Anterior cingulate cortex (tissue), 58 donors: ENCODE measurements at regions not wholly inside any gene's neighbourhood (a gene's known extent, or its start where the extent isn't known, plus 50 kb on each side); places are given as distances from the start of the nearest gene placed in this dataset.

Experiments used
- DNase-seq, 58 donors: peaks; one replicate each; lab custom pipeline; 2025; lab: John Stamatoyannopoulos, UW

DNA sequence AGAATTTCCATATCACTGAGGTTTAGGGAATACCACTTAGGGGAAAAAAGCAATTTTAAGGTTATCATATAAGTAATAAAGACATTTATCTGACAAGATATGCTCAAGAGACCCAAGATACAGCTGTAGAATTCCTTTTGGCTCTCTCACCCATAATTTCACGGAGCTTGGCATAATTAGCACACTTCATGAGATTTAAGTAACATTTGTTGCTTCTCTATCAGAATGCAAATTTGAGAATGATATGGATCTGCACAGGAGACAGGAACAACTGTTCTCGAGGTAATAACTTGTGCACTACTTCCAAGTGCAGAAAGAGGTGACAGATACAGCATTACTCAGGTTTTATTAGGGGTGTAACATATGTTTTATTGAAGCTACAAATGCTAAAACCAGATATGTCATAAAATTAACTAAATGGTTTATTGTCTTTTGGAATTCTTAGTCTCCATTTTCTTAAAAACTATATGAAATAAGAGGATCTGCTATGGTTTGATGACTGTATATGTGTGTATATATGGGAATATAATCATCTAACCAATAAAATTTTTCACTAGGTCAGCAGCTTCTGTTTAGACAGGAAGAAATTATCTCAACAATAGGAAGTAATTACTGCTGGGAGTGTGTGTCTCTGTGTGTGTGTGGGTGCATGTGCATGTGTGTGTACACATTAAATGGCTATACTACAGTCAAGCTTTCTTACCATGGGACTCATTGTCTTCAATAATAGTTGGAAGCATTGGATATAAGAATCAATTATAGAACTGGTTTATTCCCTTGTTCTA, 401.3 kb downstream of the PCDH17 start:
- no peak for DNase-seq

DNA sequence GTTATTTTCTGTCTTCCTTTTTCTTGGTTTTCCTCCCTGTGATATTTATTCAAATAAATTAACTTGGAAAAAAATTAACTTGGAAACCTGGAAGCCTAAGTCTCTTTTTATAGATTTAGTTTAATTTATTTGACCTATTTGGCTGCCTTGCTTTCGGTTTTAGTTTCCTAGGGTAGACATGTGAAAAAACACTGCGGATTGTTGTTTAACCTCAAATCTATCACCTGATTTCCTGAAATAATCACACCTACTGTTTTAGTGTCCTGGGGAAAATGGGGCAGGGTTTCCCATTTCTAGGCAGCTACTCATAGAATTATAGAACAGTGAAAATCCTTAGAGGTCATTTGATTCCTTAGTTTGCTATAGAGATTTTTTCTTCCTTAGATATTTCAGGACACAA, 412.4 kb downstream of the PCDH17 start:
- DNase-seq = no peak

GRCh38 chr13:58048670-58049069, 417.1 kb downstream of the PCDH17 start:
- DNase-seq = no peak

DNA sequence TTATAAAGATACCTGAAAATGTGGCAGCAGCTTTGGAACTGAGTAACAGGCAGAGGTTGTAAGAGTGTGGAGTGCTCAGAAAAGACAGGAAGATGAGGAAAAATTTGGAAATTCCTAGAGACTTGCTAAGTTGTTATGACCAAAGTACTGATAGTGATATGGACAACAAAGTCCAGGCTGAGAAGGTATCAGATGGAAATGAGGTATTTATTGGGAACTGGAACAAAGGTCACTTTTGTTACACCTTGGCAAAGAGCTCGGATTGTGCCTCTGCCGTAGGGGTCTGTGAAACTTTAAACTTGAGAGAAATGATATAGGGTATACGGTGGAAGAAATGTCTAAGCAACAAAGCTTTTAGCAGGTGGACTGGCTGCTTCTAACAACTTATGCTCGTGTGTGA, 419.9 kb downstream of the PCDH17 start:
- no peak for DNase-seq

GRCh38 chr13:58051807-58052375, 420.3 kb downstream of the PCDH17 start:
- no peak for DNase-seq

DNA sequence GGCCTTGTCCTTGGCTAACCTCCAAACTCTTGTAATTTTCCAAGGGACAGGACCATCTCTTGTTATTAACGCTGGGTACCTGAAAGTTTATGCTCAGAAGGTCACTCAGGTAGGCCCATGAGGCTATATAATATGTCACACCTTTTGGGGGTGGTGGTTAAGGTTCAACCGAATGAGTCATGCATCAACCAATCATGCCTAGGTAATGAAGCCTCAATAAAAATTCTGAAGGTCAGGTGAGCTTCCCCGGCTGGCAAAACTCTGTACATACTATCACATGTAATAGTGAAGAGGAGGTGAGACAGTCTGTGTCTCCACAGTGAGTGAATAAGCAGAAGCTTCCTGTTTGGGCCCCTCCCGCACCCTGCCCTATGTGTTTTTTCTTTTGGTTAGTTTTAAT, 424.9 kb downstream of the PCDH17 start:
- no peak for DNase-seq

DNA sequence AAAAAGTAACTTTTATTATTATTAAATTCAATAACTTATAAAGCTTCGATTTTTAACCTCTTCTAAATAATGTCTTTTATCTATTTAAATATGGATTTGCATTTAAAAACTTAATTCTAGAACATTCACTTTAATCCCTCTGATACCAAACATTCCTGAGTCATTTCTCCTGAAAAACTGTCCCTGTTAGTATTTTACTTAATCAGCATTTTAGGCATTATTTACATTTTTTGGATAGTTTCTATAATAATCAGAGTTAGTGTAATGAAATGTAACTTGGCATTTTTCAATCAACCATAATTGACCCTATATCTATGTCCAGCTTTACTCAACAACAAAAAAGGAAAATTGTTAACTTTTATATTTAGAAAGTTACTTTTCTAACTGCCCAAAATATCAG, 428.1 kb downstream of the PCDH17 start:
- DNase-seq = no peak

- DNase-seq = no peak
Observed at GRCh38 chr13:58080806-58081205, 449.3 kb downstream of the PCDH17 start.

- no peak for DNase-seq
Observed at GRCh38 chr13:58081301-58081820, 449.8 kb downstream of the PCDH17 start.

DNA sequence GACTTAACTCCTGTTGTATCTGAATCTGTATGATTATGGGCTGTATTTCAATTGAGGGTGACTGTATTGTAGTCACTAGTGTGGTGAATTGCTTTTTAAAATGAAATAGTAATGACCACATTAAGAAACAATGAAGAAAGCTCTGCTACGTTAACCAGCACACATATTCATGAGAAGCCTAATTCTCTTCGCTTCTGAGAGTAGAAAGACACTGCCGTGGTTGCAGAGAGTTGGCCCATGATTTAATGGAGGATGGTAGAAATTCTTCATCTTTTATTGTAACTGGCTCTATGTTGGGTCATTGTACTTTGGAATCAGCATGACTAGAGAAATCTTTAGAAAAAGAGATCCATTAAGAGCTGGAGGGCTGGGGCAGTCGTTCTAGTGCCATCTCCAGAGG, 451.5 kb downstream of the PCDH17 start:
- no peak for DNase-seq

- DNase-seq = no peak
Observed at GRCh38 chr13:58085274-58085673, 453.7 kb downstream of the PCDH17 start.

DNA sequence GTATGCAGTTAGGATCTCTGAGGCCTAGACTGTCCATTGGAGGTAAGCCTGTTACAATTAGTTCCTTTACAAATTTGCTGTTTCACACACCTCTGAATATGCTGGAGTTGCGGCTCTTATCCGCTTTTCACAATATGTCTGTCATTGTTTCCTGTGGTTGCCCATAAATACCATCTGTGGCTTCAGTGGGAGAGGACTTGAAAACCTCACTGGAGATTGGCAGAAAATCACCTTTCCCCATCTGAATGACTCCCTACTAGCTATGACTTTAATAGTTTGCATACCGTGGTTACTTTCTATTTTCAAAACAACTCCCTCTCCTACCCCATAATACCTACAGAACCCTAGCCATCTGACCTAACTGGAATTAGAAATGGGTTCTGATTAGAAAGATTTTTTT, 454.3 kb downstream of the PCDH17 start:
- no peak for DNase-seq

DNA sequence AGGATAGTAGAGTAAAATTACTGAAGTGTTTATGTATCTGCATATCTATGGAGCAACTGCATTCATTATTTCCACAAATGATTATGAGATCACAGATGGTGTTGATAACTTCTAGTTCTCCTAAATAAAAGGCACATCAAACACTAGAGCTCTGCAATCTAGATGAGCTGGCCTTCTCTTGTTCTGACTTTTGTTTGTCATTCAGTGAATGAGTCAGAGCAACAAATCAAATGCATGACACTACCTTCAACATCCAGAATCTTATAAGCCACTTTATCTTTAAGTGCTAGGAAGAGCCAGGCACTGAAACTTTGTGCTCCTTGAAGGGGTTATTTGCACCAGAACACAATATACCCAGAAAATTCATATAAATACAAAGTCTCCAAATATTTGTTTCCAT, 456.0 kb downstream of the PCDH17 start:
- DNase-seq = no peak

DNA sequence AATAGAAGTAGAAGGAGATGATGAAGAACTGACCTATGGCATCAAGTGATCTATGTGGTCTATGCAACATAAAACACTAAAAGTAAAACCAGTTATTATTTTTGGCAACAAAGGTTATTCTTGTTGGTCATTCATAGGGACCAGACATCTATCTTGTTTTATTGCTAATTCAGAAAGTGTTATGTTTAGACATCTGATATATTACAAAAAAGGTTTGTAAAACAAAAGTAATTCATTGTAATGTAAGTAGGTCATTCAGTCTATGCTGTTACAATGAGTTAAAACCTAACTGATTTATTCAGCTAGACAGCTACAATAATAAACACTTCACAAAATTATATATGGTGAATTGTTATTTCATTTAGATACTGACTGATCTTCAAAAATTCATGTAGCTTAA, 461.9 kb downstream of the PCDH17 start:
- no peak for DNase-seq

DNA sequence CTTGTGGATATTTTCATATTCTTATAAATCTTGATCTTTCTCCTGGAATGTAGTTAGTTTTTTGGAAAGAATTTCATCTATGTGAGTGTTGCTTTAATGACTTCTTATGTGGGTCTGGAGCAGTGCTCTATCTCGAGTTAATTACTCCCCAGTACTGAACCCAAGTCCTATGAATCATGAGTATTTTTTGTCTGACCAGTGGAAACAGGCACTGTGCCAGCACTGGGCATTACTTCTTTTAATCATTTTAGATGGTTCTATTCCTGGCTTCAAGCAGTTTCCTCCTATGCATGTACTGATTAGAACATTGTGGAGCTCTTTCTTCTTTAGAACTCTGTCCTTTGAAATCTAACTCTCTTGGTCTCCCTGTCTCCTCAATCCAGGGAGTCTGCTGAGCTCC, 466.3 kb downstream of the PCDH17 start:
- no peak for DNase-seq

GRCh38 chr13:58119351-58119750, 487.8 kb downstream of the PCDH17 start:
- no peak for DNase-seq

DNA sequence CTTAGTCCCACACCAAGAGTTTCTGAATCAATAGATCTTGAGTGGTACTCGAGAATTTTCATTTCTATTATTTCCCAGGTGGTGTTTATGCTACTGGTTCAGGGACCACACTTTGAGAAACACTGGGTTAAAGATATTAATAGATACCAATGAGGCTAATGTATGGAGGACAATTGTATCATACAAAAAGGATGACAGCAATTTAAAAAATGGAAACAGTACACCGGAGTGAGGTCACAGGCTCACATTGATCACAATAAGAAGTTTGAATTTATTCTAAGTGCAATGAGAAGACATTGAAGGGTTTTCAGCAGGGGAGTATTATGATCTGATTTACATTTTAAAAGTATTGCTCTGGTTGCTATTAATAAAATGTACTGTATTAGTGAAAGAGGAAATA, 488.3 kb downstream of the PCDH17 start:
- DNase-seq = no peak

- no peak for DNase-seq
Observed at GRCh38 chr13:58126496-58126895, 495.0 kb downstream of the PCDH17 start.

- no peak for DNase-seq
Observed at GRCh38 chr13:58134012-58134411, 502.5 kb downstream of the PCDH17 start.

- DNase-seq = no peak
Observed at GRCh38 chr13:58134525-58134924, 503.0 kb downstream of the PCDH17 start.

- no peak for DNase-seq
Observed at GRCh38 chr13:58142952-58143351, 511.4 kb downstream of the PCDH17 start.

- DNase-seq = no peak
Observed at GRCh38 chr13:58144616-58145015, 513.1 kb downstream of the PCDH17 start.
